Smooth muscle cell (in vitro differentiated cells): ENCODE measurements at regions not wholly inside any gene's neighbourhood (a gene's known extent, or its start where the extent isn't known, plus 50 kb on each side); places are given as distances from the start of the nearest gene placed in this dataset.
"Not testable (repeated sequence)": the region's sequence is repeated elsewhere in the genome, so short reads cannot be mapped to it uniquely, and the experiment has no call there.

Experiments used
- DNase-seq: peaks from one replicate; lab custom pipeline; 2025; ENCODE audit not compliant: unreplicated experiment; lab: John Stamatoyannopoulos, UW
- H2AFZ ChIP-seq: fragments of 200-600 bp; sonication (generic); 2 replicates; pipeline ENCODE4 v1.6.0; 2016; ENCODE audit warnings: antibody characterized with exemption, low read depth, mild to moderate bottlenecking
- H3F3A ChIP-seq: fragments of 200-600 bp; sonication (generic); 2 replicates; pipeline ENCODE4 v1.6.0; 2017; ENCODE audit warnings: antibody characterized with exemption, low read depth
- H3K27ac ChIP-seq: fragments of 200-600 bp; sonication (generic); 2 replicates; pipeline ENCODE4 v1.5.1; 2016; ENCODE audit warnings: low read depth, mild to moderate bottlenecking
- H3K27me3 ChIP-seq: fragments of 200-600 bp; sonication (generic); 2 replicates; pipeline ENCODE4 v1.6.1; 2016; ENCODE audit warnings: low read depth, mild to moderate bottlenecking
- H3K36me3 ChIP-seq: fragments of 200-600 bp; sonication (generic); 2 replicates; pipeline ENCODE4 v1.5.1; 2016; ENCODE audit warnings: low read depth
- H3K4me1 ChIP-seq: fragments of 200-600 bp; sonication (generic); 2 replicates; pipeline ENCODE4 v1.5.1; 2016; ENCODE audit warnings: low read depth
- H3K4me2 ChIP-seq: fragments of 200-600 bp; sonication (generic); 2 replicates; pipeline ENCODE4 v1.6.0; 2016; ENCODE audit warnings: mild to moderate bottlenecking
- H3K4me3 ChIP-seq: fragments of 200-600 bp; sonication (generic); 2 replicates; pipeline ENCODE4 v1.5.1; 2016; ENCODE audit warnings: mild to moderate bottlenecking
- H3K79me2 ChIP-seq: fragments of 200-600 bp; sonication (generic); 2 replicates; pipeline ENCODE4 v1.6.0; 2016; ENCODE audit warnings: low read depth, mild to moderate bottlenecking
- H3K9ac ChIP-seq: fragments of 200-600 bp; sonication (generic); 2 replicates; pipeline ENCODE4 v1.6.0; 2016; ENCODE audit warnings: low read depth
- H3K9me3 ChIP-seq: fragments of 200-600 bp; sonication (generic); replicated peaks from 2 replicates; pipeline ENCODE4 v1.5.1; 2016; ENCODE audit warnings: low read depth
- H4K20me1 ChIP-seq: fragments of 200-600 bp; sonication (generic); 2 replicates; pipeline ENCODE4 v1.6.0; 2016; ENCODE audit warnings: low read depth
- WGBS: methylation state at CpG from one replicate; pipeline ENCODE4 v1.1.7; 2016; ENCODE audit warnings: low lambda C conversion rate; 5-methylcytosine and 5-hydroxymethylcytosine counted together
- TF ChIP-seq, protein P1 (sequence below): fragments of 200-600 bp; sonication (generic); IDR thresholded peaks from 2 replicates; pipeline ENCODE4 v1.5.1; 2017; ENCODE audit warnings: borderline replicate concordance, mild to moderate bottlenecking, antibody characterized with exemption; ENCODE audit not compliant: insufficient read depth, poor library complexity, severe bottlenecking

DNA sequence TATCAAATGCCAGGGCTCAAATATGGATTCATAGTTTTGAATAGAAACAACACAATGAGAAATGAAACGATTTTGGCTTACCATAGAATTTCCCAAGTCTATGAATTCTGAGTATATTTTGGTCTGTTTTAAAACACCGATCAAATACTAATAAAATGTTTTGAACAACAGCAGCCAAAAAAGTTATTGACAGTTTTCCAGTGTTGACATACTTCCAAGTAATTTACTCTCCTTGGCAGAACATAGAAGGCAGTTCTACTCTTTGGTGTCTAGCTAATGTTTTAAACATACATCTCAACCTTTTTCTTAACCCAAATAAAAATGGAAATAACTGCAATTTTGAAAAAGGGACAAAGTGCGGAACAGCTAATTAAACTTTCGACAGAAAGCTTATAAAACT, 1419.8 kb downstream of the ADGRL3 start:
- H3K36me3 ChIP-seq: no peaks in the 10 kb centered on the region
- no peaks in the 10 kb centered on the region for H3F3A ChIP-seq
- no peaks in the 10 kb centered on the region for H3K9me3 ChIP-seq
- H3K4me3 ChIP-seq: no peak overlapping the region
- no peak overlapping the region for H3K27ac ChIP-seq
- no peak for DNase-seq
- no peaks in the 10 kb centered on the region for H3K79me2 ChIP-seq
- H3K4me1 ChIP-seq: no peaks in the 10 kb centered on the region
- no peaks in the 10 kb centered on the region for H3K27me3 ChIP-seq
- no peak overlapping the region for H3K4me2 ChIP-seq
- H4K20me1 ChIP-seq: no peaks in the 10 kb centered on the region
- TF ChIP-seq, protein P1, sequence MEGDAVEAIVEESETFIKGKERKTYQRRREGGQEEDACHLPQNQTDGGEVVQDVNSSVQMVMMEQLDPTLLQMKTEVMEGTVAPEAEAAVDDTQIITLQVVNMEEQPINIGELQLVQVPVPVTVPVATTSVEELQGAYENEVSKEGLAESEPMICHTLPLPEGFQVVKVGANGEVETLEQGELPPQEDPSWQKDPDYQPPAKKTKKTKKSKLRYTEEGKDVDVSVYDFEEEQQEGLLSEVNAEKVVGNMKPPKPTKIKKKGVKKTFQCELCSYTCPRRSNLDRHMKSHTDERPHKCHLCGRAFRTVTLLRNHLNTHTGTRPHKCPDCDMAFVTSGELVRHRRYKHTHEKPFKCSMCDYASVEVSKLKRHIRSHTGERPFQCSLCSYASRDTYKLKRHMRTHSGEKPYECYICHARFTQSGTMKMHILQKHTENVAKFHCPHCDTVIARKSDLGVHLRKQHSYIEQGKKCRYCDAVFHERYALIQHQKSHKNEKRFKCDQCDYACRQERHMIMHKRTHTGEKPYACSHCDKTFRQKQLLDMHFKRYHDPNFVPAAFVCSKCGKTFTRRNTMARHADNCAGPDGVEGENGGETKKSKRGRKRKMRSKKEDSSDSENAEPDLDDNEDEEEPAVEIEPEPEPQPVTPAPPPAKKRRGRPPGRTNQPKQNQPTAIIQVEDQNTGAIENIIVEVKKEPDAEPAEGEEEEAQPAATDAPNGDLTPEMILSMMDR: no peak
- H3K9ac ChIP-seq: no peak overlapping the region
- no peak overlapping the region for H2AFZ ChIP-seq
- 82% methylated on average over 4 of the region's 4 CpGs for WGBS

DNA sequence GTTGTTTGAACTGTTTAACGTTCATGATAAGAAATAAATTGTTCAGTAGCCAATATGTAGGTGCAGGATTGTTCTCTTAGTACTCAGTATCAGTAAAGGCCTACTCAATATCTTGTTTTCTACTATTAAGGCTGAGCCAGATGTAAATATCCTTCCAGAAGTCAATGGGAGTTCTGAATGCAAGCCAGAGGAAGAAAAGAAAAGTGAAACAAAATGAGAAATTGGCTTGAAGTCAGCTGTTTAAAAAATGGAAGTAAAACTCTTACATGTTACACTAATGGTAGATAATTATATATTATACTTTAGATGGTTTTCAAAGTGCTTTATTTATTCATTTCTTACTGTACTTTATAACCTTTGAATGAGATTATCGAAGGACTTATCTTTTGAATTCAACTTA, 1417.9 kb downstream of the ADGRL3 start:
- H3K4me1 ChIP-seq: no peaks in the 10 kb centered on the region
- H3K9ac ChIP-seq: no peak overlapping the region
- TF ChIP-seq, protein P1: no peak
- H2AFZ ChIP-seq: no peak overlapping the region
- H3K79me2 ChIP-seq: no peaks in the 10 kb centered on the region
- no peak overlapping the region for H3K4me3 ChIP-seq
- DNase-seq: no peak
- H3K27me3 ChIP-seq: no peaks in the 10 kb centered on the region
- H4K20me1 ChIP-seq: no peaks in the 10 kb centered on the region
- WGBS: 72% methylated on average over 2 of the region's 2 CpGs
- H3K9me3 ChIP-seq: no peaks in the 10 kb centered on the region
- H3F3A ChIP-seq: no peaks in the 10 kb centered on the region
- no peak overlapping the region for H3K27ac ChIP-seq
- no peak overlapping the region for H3K4me2 ChIP-seq
- no peaks in the 10 kb centered on the region for H3K36me3 ChIP-seq

DNA sequence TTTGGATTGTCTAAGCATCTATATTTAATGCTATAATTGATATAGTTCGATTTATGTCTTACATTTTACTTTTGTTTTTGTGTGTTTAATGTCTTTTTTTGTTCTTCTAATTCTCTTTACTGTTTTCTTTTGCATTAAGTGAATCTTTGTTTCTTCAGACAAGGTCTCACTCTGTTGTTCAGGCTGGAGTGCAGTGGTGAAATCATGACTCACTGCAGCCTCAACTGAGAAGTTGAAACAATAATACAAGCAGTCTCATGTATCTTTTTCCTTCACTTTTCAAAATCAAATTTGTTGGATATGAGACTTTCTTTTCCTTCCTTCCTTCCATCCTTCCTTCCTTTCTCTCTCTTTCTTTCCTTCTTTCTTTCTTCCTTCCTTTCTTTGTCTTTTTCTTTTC, 1401.6 kb downstream of the ADGRL3 start:
- Histone ChIP-seq H3K27me3 (peaks cover 3% of the 10 kb centered on the region), H3K9me3 (no peaks in the 10 kb centered on the region), H3K4me3 (no peak overlapping the region), H3K4me2 (no peak overlapping the region), H3F3A (no peaks in the 10 kb centered on the region), H4K20me1 (no peaks in the 10 kb centered on the region), H3K27ac (no peak overlapping the region), H2AFZ (peak overlapping the region; percentile 72), H3K36me3 (no peaks in the 10 kb centered on the region), H3K9ac (no peak overlapping the region), H3K79me2 (no peaks in the 10 kb centered on the region), H3K4me1 (no peaks in the 10 kb centered on the region)
- WGBS: 61% methylated on average over 1 of the region's 1 CpG
- no peak for DNase-seq
- TF ChIP-seq, protein P1: no peak

DNA sequence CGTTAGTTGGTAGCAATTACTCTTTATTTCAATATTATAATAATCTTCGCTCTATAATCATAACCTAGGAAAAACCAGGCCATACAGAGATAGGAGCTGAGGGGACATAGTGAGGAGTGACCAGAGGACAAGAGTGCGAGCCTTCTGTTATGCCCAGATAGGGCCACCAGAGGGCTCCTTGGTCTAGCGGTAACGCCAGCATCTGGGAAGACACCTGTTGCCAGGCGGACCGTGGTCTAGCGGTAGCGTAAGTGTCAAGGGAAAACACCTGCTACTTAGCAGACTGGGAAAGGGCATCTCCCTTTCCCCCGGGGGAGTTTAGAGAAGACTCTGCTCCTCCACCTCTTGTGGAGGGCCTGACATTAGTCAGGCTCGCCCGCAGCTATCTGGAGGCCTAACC, 1395.1 kb downstream of the ADGRL3 start:
- not testable (repeated sequence) for H4K20me1 ChIP-seq, H3K27me3 ChIP-seq, H3K4me1 ChIP-seq, H3K79me2 ChIP-seq, H3K36me3 ChIP-seq, H3K4me2 ChIP-seq, DNase-seq, H3K27ac ChIP-seq, H3F3A ChIP-seq, H2AFZ ChIP-seq, H3K9me3 ChIP-seq, H3K4me3 ChIP-seq, H3K9ac ChIP-seq
- TF ChIP-seq, protein P1: peak; percentile 57
- 36% methylated on average over 12 of the region's 12 CpGs for WGBS
